ENCODE measurements at regions not wholly inside any gene's neighbourhood (a gene's known extent, or its start where the extent isn't known, plus 50 kb on each side); places are given as distances from the start of the nearest gene placed in this dataset.

GRCh38 chr13:63699948-63700347 lies 2284.3 kb upstream of the PCDH20 start:
- TF ChIP-seq CTCF (IDR thresholded peaks at IDR 0.05; ENCODE audit: insufficient read depth, low read depth, low read length, missing control alignments): no peak

GRCh38 chr13:63696055-63696454 lies 2280.4 kb upstream of the PCDH20 start:
- no peak for TF ChIP-seq CTCF (IDR thresholded peaks at IDR 0.05; ENCODE audit: insufficient read depth, low read depth, low read length, missing control alignments)
- H3K4me3 ChIP-seq (ENCODE audit: low read length): no peak overlapping the region
- DNase-seq (ENCODE audit: low read depth): no peak

More at GRCh38 chr13:63699948-63700347, 2284.3 kb upstream of the PCDH20 start:
- DNase-seq (ENCODE audit: low read depth): no peak
- no peak overlapping the region for H3K4me3 ChIP-seq (ENCODE audit: low read length)

GRCh38 chr13:63693696-63694095 lies 2278.0 kb upstream of the PCDH20 start:
- H3K4me3 ChIP-seq (ENCODE audit: low read length): no peak overlapping the region
- no peak for TF ChIP-seq CTCF (IDR thresholded peaks at IDR 0.05; ENCODE audit: insufficient read depth, low read depth, low read length, missing control alignments)
- no peak for DNase-seq (ENCODE audit: low read depth)

- no peak for DNase-seq (ENCODE audit: low read depth)
- H3K4me3 ChIP-seq (ENCODE audit: low read length): no peak overlapping the region
- no peak for TF ChIP-seq CTCF (IDR thresholded peaks at IDR 0.05; ENCODE audit: insufficient read depth, low read depth, low read length, missing control alignments)
Measured at GRCh38 chr13:63691474-63691873, 2275.8 kb upstream of the PCDH20 start.

GRCh38 chr13:63690672-63691071 lies 2275.0 kb upstream of the PCDH20 start:
- no peak for TF ChIP-seq CTCF (IDR thresholded peaks at IDR 0.05; ENCODE audit: insufficient read depth, low read depth, low read length, missing control alignments)
- no peak for DNase-seq (ENCODE audit: low read depth)

GRCh38 chr13:63684822-63685221 lies 2269.2 kb upstream of the PCDH20 start:
- no peak for TF ChIP-seq CTCF (IDR thresholded peaks at IDR 0.05; ENCODE audit: insufficient read depth, low read depth, low read length, missing control alignments)
- H3K4me3 ChIP-seq (ENCODE audit: low read length): no peak overlapping the region

More at GRCh38 chr13:63690672-63691071, 2275.0 kb upstream of the PCDH20 start:
- H3K4me3 ChIP-seq (ENCODE audit: low read length): no peak overlapping the region

GRCh38 chr13:63680704-63681103 lies 2265.1 kb upstream of the PCDH20 start:
- no peak for TF ChIP-seq CTCF (IDR thresholded peaks at IDR 0.05; ENCODE audit: insufficient read depth, low read depth, low read length, missing control alignments)
- DNase-seq (ENCODE audit: low read depth): no peak
- no peak overlapping the region for H3K4me3 ChIP-seq (ENCODE audit: low read length)

More at GRCh38 chr13:63684822-63685221, 2269.2 kb upstream of the PCDH20 start:
- no peak for DNase-seq (ENCODE audit: low read depth)

Measured in epithelial cell of esophagus (primary cell).